GM12873 (cell line): ENCODE measurements at regions not wholly inside any gene's neighbourhood (a gene's known extent, or its start where the extent isn't known, plus 50 kb on each side); places are given as distances from the start of the nearest gene placed in this dataset.

ENCODE experiments used
- TF ChIP-seq, protein P1 (sequence below): IDR thresholded peaks from 2 replicates; pipeline ENCODE4 v1.5.1; 2012; ENCODE audit warnings: low read depth, mild to moderate bottlenecking, moderate library complexity, low read length, control low read depth; ENCODE audit not compliant: insufficient read depth; ENCODE audit errors: missing control alignments

DNA sequence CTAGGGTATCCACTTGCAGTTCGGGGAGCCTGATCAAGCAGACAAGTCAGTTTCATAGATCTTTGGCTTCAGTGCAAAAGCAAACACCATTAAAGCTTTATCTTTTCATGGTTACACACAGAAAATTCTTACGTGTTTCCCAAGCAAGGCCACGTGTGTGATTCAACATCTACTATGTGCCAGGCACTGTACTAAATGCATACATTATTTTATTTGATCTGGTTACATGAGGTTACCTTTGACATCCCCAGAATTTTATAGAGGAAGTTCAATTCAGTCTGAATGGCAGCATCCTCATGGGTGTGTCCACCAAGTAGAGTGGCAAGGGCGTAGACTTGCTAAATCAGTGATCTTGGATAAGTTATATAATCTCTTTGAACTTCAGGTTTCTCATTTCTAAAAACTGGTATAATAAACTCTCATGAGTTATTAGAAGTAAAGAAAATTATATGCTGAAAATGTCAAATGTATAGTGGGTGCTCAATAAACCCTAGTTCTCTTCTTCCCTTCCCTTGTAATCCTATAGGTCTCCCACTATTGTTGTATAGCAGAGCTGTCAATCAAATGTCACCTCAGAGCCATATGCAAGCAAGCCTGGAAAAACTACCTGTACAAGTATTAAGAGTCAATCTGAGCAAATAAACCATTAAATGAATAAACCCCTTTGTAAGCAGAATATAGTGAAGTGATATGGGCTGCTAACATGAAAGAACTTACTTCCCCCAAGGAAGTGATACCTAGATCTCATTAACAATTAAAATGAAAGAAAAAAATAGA is 50.3 kb upstream of the TMX1 start:
- TF ChIP-seq, protein P1, sequence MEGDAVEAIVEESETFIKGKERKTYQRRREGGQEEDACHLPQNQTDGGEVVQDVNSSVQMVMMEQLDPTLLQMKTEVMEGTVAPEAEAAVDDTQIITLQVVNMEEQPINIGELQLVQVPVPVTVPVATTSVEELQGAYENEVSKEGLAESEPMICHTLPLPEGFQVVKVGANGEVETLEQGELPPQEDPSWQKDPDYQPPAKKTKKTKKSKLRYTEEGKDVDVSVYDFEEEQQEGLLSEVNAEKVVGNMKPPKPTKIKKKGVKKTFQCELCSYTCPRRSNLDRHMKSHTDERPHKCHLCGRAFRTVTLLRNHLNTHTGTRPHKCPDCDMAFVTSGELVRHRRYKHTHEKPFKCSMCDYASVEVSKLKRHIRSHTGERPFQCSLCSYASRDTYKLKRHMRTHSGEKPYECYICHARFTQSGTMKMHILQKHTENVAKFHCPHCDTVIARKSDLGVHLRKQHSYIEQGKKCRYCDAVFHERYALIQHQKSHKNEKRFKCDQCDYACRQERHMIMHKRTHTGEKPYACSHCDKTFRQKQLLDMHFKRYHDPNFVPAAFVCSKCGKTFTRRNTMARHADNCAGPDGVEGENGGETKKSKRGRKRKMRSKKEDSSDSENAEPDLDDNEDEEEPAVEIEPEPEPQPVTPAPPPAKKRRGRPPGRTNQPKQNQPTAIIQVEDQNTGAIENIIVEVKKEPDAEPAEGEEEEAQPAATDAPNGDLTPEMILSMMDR, result no peak
